GM19438 (cell line): ENCODE measurements at regions not wholly inside any gene's neighbourhood (a gene's known extent, or its start where the extent isn't known, plus 50 kb on each side); places are given as distances from the start of the nearest gene placed in this dataset.
"Not testable (repeated sequence)": the region's sequence is repeated elsewhere in the genome, so short reads cannot be mapped to it uniquely, and the experiment has no call there.

Source experiments
- ATAC-seq: cut with Tn5 transposase; IDR thresholded peaks from one replicate; pipeline ENCODE4 v1.9.1; 2021; ENCODE audit warnings: low read depth; ENCODE audit not compliant: unreplicated experiment

- no peak for ATAC-seq
These were observed 205.8 kb upstream of the SLC38A2 start for GRCh38 chr12:46578190-46578982.

GRCh38 chr12:46577063-46577776 is 204.6 kb upstream of the SLC38A2 start:
- no peak for ATAC-seq

GRCh38 chr12:46574847-46575246 is 202.3 kb upstream of the SLC38A2 start:
- ATAC-seq = no peak

- ATAC-seq = no peak
These were observed 200.7 kb upstream of the SLC38A2 start for GRCh38 chr12:46573347-46573658.

GRCh38 chr12:46572644-46573346 is 200.2 kb upstream of the SLC38A2 start:
- ATAC-seq = no peak

- ATAC-seq = no peak
These were observed 199.0 kb upstream of the SLC38A2 start for GRCh38 chr12:46571608-46572007.

- no peak for ATAC-seq
These were observed 197.4 kb upstream of the SLC38A2 start for GRCh38 chr12:46569826-46570439.

- ATAC-seq = no peak
These were observed 195.1 kb upstream of the SLC38A2 start for GRCh38 chr12:46567667-46568066.

GRCh38 chr12:46562625-46563225 is 190.2 kb upstream of the SLC38A2 start:
- ATAC-seq = no peak

- ATAC-seq = not testable (repeated sequence)
These were observed 189.4 kb upstream of the SLC38A2 start for GRCh38 chr12:46561769-46562624.

GRCh38 chr12:46560874-46561273 is 188.3 kb upstream of the SLC38A2 start:
- no peak for ATAC-seq

- ATAC-seq = no peak
These were observed 187.5 kb upstream of the SLC38A2 start for GRCh38 chr12:46560089-46560488.

GRCh38 chr12:46559311-46559710 is 186.7 kb upstream of the SLC38A2 start:
- ATAC-seq = no peak

GRCh38 chr12:46558677-46559076 is 186.1 kb upstream of the SLC38A2 start:
- ATAC-seq = no peak

- no peak for ATAC-seq
These were observed 185.2 kb upstream of the SLC38A2 start for GRCh38 chr12:46557539-46558373.

GRCh38 chr12:46556819-46557524 is 184.4 kb upstream of the SLC38A2 start:
- no peak for ATAC-seq

- ATAC-seq = no peak
These were observed 183.6 kb upstream of the SLC38A2 start for GRCh38 chr12:46556105-46556559.

GRCh38 chr12:46555406-46555852 is 182.9 kb upstream of the SLC38A2 start:
- no peak for ATAC-seq
